Thyroid gland (tissue), 4 donors: ENCODE measurements at regions not wholly inside any gene's neighbourhood (a gene's known extent, or its start where the extent isn't known, plus 50 kb on each side); places are given as distances from the start of the nearest gene placed in this dataset.

Source experiments
- DNase-seq, 2 donors: peaks; one replicate each; pipeline ENCODE4 v3.0.0-alpha.2; 2019
- H3K27ac ChIP-seq, 3 donors: fragments of 200-600 bp; sonication (generic); 1 replicate in 2 of 3; 2 replicates in 1 of 3; pipeline ENCODE4 v1.5.1; 2016 to 2019; ENCODE audit warnings: mild to moderate bottlenecking in 1 of 3, moderate library complexity in 1 of 3
- H3K27me3 ChIP-seq: fragments of 200-600 bp; sonication (generic); one replicate; pipeline ENCODE4 v1.5.1; 2019
- H3K36me3 ChIP-seq, 2 donors: fragments of 200-600 bp; sonication (generic); one replicate each; pipeline ENCODE4 v1.5.1; 2016 to 2019
- H3K4me1 ChIP-seq, 2 donors: fragments of 200-600 bp; sonication (generic); one replicate each; pipeline ENCODE4 v1.5.1; 2017 to 2019
- H3K4me3 ChIP-seq, 3 donors: fragments of 200-600 bp; sonication (generic); replicated peaks in 1 of 3; 1 replicate in 2 of 3; 2 replicates in 1 of 3; pipeline ENCODE4 v1.5.1; 2016; ENCODE audit warnings: mild to moderate bottlenecking in 1 of 3
- H3K9me3 ChIP-seq: fragments of 200-600 bp; sonication (generic); one replicate; pipeline ENCODE4 v1.5.1; 2017
- CTCF ChIP-seq, 6 experiments: fragments of 200-600 bp in 3 of 6; fragments of 450-650 bp in 3 of 6; sonication (generic) in 3 of 6; IDR thresholded peaks; one replicate each; pipeline ENCODE4 v1.5.1; 2016 to 2019; ENCODE audit warnings: antibody characterized with exemption in 6 of 6, mild to moderate bottlenecking in 2 of 6, inconsistent platforms in 1 of 6, moderate library complexity in 1 of 6
- POLR2A ChIP-seq, 2 donors: fragments of 450-650 bp; IDR thresholded peaks; one replicate each; pipeline ENCODE4 v1.6.1; 2017; ENCODE audit warnings: antibody characterized with exemption in 2 of 2, mild to moderate bottlenecking in 2 of 2, moderate library complexity in 1 of 2
- WGBS, 2 donors: methylation state at CpG; one replicate each; pipeline ENCODE4 v1.1.5; 2017; 5-methylcytosine and 5-hydroxymethylcytosine counted together
- intact Hi-C: fragments of 100-400 bp; cut with DNase I; formaldehyde crosslinking; loops from one replicate; pipeline ENCODE4 v1.15.1; 2023

- DNase-seq = no peak
- intact Hi-C loops = no loop called here
- no peaks in the 10 kb centered on the region for H3K36me3 ChIP-seq
- no peak overlapping the region for H3K4me3 ChIP-seq
- no peaks in the 10 kb centered on the region for H3K27me3 ChIP-seq
- no peaks in the 10 kb centered on the region for H3K4me1 ChIP-seq
- 74 to 77% methylated on average over 8 of the region's 8 CpGs for WGBS, 2 donors
- no peaks in the 10 kb centered on the region for H3K9me3 ChIP-seq
- no peak overlapping the region for H3K27ac ChIP-seq
- TF ChIP-seq POLR2A (IDR thresholded peaks at IDR 0.05) (no peak), CTCF (IDR thresholded peaks at IDR 0.05) (no peak)
Measured at GRCh38 chr22:49618677-49618953, 209.1 kb downstream of the BRD1 start.

- no peak overlapping the region for H3K4me3 ChIP-seq
- TF ChIP-seq POLR2A (IDR thresholded peaks at IDR 0.05) = no peak
- no peak for TF ChIP-seq CTCF (IDR thresholded peaks at IDR 0.05)
- WGBS, 2 donors = 58 to 62% methylated on average over 12 to 20 of the region's 23 CpGs
- H3K27ac ChIP-seq = no peak overlapping the region
- H3K36me3 ChIP-seq = no peaks in the 10 kb centered on the region
- H3K27me3 ChIP-seq = no peaks in the 10 kb centered on the region
- H3K9me3 ChIP-seq = no peaks in the 10 kb centered on the region
- DNase-seq = no peak
- H3K4me1 ChIP-seq = no peaks in the 10 kb centered on the region
- intact Hi-C loops = no loop called here
Measured at GRCh38 chr22:49617866-49618676, 209.6 kb downstream of the BRD1 start.

GRCh38 chr22:49617264-49617663, 210.4 kb downstream of the BRD1 start:
- intact Hi-C loops = no loop called here
- H3K4me1 ChIP-seq = no peaks in the 10 kb centered on the region
- WGBS, 2 donors = 74 to 84% methylated on average over 6 of the region's 6 CpGs
- no peaks in the 10 kb centered on the region for H3K27me3 ChIP-seq
- TF ChIP-seq POLR2A (IDR thresholded peaks at IDR 0.05) = no peak
- no peak for TF ChIP-seq CTCF (IDR thresholded peaks at IDR 0.05)
- no peaks in the 10 kb centered on the region for H3K9me3 ChIP-seq
- H3K36me3 ChIP-seq = no peaks in the 10 kb centered on the region
- no peak overlapping the region for H3K27ac ChIP-seq
- H3K4me3 ChIP-seq = no peak overlapping the region
- DNase-seq = no peak

GRCh38 chr22:49616356-49617231, 211.1 kb downstream of the BRD1 start:
- intact Hi-C loops = no loop called here
- DNase-seq = no peak
- H3K27me3 ChIP-seq = no peaks in the 10 kb centered on the region
- H3K36me3 ChIP-seq = no peaks in the 10 kb centered on the region
- H3K4me1 ChIP-seq = no peaks in the 10 kb centered on the region
- TF ChIP-seq POLR2A (IDR thresholded peaks at IDR 0.05) (no peak), CTCF (IDR thresholded peaks at IDR 0.05) (no peak)
- H3K9me3 ChIP-seq = no peaks in the 10 kb centered on the region
- whole genome bisulfite sequencing, 2 donors = 89 to 91% methylated on average over 32 to 36 of the region's 37 CpGs
- H3K27ac ChIP-seq = no peak overlapping the region
- no peak overlapping the region for H3K4me3 ChIP-seq
